ENCODE measurements at regions not wholly inside any gene's neighbourhood (a gene's known extent, or its start where the extent isn't known, plus 50 kb on each side); places are given as distances from the start of the nearest gene placed in this dataset.

DNA sequence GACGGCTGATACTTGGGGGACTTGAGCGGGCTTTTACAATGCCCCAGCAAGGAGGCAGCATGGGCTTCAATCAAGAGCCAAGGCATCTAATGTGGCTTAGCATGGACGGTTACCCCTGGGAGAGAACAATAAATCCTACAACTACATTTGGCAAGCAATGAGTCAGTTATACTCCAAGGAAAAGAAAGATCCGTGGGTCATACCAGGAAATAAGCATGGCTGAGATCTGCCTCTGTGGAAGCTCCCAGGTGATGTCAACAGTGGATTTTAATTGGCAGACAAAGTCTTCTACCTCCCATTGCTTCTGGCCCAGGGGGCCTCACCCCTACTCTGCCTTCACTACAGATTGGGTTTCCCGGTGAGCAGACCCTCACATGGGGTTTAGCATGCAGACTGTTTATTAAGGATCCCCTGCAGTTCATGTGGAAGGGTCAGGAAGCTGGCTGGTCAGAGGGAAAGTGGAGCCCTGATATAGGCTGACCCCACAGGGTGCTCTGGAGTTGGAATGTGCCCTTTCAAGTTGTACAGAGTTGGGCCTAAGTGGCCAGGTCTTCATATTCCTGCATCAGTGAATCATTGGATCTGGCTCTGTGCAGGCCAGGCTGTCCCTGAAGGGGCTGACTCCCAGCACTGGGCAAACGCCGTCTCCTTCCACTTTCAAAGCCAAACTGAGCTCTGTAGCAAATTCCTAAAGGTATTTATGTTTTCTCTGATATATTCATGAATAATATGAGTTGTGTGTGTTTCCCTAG is 91.3 kb upstream of the GGTLC1 start:
- in situ Hi-C loops (cut with HindIII; ENCODE audit: low sequenced_read_pairs), result no loop called here

DNA sequence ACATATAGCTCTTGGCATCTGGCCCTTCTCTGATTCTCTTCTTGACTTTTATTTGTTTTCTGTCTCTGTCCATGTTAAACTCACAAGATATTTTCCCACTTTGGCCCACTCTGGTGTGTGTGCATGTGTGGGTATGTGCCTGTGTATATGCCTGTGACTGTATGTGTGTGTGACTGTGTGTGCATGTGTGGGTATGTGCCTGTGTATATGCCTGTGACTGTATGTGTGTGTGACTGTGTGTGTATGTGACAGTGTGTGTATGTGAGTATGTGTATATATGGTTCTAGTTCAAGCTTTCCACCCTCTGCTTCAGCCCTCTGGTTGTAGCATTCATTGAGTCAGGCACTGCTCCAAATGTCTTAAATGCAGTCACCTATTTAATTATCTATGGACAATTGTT is 88.6 kb upstream of the GGTLC1 start:
- in situ Hi-C loops (cut with HindIII; ENCODE audit: low sequenced_read_pairs), result no loop called here

- in situ Hi-C loops (cut with HindIII; ENCODE audit: low sequenced_read_pairs), result no loop called here
These were observed 82.1 kb upstream of the GGTLC1 start for GRCh38 chr20:24070679-24071078.

DNA sequence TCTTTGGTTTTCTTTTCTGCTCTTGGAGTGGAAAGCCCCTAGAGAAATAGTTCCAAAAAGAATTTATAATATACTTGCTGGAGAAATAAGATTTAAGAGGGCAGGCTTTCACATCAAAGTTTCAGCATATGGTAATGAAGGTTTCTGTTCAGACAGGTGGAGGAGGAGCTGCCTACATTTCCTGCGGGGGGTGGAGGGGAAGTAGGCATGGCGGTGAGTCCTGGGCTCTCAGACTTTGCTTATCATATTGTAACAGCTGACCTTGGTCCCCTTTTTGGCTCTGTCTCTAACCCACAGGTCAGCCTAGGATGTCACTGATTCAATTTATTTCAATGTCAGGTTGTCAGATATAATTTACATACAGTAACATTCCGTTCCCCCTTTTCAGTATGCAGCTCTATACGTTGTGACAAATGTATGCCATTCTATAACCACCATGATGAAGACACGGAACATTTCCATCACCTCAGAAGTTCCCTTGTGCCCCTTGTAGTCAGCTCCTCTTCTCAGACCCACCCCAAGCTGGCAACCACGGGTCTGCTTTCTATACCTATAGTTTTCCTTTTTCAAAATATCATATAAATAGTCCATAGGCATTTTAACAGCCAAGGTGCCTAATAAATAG is 77.6 kb upstream of the GGTLC1 start:
- in situ Hi-C loops (cut with HindIII; ENCODE audit: low sequenced_read_pairs), result no loop called here

DNA sequence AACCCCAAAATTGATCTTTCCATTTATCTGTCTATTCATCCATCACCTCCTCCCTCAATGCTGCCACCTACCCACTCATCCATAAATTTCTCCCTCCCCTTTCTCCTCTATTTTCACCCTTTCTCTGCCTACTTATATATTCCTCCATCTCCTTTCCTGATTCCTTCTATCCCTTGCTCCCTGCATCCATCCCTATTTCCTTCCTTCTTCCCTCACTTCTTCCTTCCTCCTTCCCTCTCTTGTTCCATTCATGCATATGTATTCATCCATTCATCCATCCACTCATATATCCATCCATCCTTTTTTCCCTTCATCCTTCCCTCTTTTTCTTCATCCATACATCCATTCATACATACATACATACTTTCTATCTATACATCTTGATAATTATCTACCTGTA is 76.3 kb upstream of the GGTLC1 start:
- in situ Hi-C loops (cut with HindIII; ENCODE audit: low sequenced_read_pairs), result no loop called here

DNA sequence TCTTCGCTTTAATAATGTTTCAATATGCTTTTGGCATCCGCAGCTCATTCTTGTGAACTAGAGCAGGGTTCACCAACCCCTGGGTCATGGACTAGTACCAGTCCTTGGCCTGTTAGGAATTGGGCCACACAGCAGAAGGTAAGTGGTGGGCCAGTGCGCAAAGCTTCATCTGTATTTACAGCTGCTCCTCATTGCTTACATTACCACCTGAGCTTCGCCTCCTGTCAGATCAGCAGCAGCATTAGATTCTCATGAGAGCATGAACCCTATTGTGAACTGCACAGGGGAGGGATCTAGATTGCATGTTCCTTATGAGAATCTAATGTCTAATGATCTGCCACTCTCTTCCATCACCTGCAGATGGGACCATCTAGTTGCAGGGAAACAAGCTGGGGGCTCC is 75.5 kb upstream of the GGTLC1 start:
- in situ Hi-C loops (cut with HindIII; ENCODE audit: low sequenced_read_pairs), result no loop called here

GRCh38 chr20:24063100-24063499 is 74.5 kb upstream of the GGTLC1 start:
- in situ Hi-C loops (cut with HindIII; ENCODE audit: low sequenced_read_pairs), result no loop called here

- in situ Hi-C loops (cut with HindIII; ENCODE audit: low sequenced_read_pairs), result no loop called here
These were observed 72.4 kb upstream of the GGTLC1 start for GRCh38 chr20:24060851-24061590.

DNA sequence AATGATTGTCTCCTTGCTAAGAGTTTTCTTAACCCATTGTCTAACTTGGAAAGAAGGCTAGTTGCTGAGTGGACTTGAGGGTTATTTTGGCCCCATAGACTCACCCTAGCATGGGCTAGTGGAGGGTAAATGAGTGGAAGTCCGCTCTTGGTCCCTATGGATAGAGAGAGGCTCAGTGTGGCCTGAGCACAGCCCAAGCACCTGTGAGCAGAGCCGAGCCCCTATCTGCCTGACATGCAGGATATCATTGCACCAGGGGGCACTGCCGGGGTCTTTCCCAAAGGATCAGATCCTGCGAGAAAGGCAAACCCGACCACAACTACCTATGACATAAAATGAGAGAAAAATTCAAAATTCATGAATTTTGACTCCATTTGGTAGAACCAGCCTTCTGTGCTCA is 70.6 kb upstream of the GGTLC1 start:
- in situ Hi-C loops (cut with HindIII; ENCODE audit: low sequenced_read_pairs), result no loop called here

DNA sequence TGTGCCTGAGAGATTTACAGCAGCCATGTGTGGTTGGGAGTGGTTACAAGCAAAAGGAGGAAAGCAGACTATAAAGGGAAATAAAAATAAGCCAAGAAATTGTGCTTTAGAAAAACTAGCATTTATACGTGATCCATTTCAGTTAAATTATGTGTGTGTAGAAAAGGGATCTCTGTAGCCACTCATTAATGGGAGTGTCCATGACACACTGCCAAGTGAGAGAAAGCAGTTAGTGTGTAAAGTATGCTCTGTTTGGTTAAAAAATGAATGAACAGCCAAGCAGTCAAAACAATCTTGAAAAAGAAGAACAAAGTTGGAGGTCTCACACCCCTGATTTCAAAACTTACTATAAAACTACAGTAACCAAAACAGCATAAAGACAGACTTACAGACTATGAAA is 67.9 kb upstream of the GGTLC1 start:
- in situ Hi-C loops (cut with HindIII; ENCODE audit: low sequenced_read_pairs), result no loop called here

- in situ Hi-C loops (cut with HindIII; ENCODE audit: low sequenced_read_pairs), result no loop called here
These were observed 64.2 kb upstream of the GGTLC1 start for GRCh38 chr20:24052599-24053275.

GRCh38 chr20:24051160-24051559 is 62.6 kb upstream of the GGTLC1 start:
- in situ Hi-C loops (cut with HindIII; ENCODE audit: low sequenced_read_pairs), result no loop called here

GRCh38 chr20:24050119-24050518 is 61.5 kb upstream of the GGTLC1 start:
- in situ Hi-C loops (cut with HindIII; ENCODE audit: low sequenced_read_pairs), result no loop called here

GRCh38 chr20:24049081-24049480 is 60.5 kb upstream of the GGTLC1 start:
- in situ Hi-C loops (cut with HindIII; ENCODE audit: low sequenced_read_pairs), result no loop called here

GRCh38 chr20:24048024-24048611 is 59.5 kb upstream of the GGTLC1 start:
- in situ Hi-C loops (cut with HindIII; ENCODE audit: low sequenced_read_pairs), result no loop called here

GRCh38 chr20:24046888-24047287 is 58.3 kb upstream of the GGTLC1 start:
- in situ Hi-C loops (cut with HindIII; ENCODE audit: low sequenced_read_pairs), result no loop called here

GRCh38 chr20:24045621-24046318 is 57.2 kb upstream of the GGTLC1 start:
- in situ Hi-C loops (cut with HindIII; ENCODE audit: low sequenced_read_pairs), result no loop called here

DNA sequence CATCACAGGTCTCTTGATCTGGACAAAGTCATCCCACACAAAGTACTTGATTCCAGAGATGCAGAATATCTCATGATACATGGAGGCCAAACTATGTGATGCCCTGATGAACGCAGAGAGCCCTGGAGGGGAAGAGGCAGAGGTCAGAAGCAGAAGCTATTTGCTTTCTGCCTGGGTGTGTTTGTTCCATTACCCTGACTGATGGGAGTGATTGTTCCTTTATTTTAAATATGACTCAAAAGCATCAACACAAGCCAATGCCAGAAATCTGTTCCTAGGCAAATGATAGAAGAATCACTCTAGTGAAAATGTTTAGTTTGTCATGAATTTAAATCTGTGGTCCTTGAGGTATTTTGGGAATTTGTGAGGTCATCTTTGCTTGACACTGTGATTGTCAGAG is 54.7 kb upstream of the GGTLC1 start:
- in situ Hi-C loops (cut with HindIII; ENCODE audit: low sequenced_read_pairs), result no loop called here

DNA sequence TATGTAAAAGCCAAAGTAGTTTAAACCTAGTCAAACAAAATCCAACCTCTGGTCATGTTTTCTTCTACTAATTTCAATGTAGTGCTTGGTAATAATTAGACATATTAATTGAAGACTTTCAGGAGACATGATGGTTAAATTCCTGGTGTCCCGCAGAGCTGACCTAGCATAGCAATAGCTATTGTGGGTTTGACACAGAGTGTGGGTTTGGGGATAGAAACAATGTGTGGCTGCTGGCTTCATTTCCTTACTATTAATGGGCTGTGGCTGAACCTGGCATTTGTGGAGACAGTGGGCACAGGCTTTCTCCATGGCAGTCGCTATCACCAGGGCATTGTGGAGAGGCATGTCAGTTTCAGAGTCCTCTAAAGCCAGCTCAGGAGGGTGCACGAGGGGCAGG is 54.1 kb upstream of the GGTLC1 start:
- in situ Hi-C loops (cut with HindIII; ENCODE audit: low sequenced_read_pairs), result no loop called here

DNA sequence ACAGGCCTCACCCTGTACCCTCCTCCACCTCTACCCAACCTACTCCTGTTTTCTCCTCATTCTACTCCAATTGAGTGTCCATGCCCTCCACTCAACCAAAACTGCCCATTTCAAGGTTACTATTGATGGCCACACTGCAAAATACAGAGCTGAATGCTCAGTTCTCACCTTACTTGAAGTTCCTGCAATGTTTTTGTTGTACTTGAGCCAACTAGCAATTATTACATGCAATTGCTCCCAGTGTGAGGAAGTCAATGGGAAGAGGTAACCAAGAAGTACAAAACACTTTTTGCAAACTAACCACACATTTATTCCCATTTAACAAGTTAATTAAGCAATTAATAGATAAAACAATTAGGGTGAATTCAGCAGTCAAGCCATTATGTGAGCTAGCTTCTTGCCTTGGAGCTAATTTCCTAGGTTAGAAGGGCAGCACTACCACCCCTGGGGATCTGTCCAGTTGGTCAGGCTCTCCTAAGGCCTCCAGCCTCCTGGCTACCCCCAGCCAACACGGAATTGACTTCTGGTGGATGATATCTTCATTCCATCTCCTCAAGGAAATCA is 52.4 kb upstream of the GGTLC1 start:
- in situ Hi-C loops (cut with HindIII; ENCODE audit: low sequenced_read_pairs), result no loop called here

All from endothelial cell of hepatic sinusoid (primary cell).